IMR-90 (cell line): ENCODE measurements at regions not wholly inside any gene's neighbourhood (a gene's known extent, or its start where the extent isn't known, plus 50 kb on each side); places are given as distances from the start of the nearest gene placed in this dataset.

ENCODE experiments used
- POLR2A ChIP-seq: IDR thresholded peaks from 2 replicates; pipeline ENCODE4 v1.6.1; 2012; ENCODE audit warnings: mild to moderate bottlenecking, low read depth, low read length
- TF ChIP-seq, protein P1 (sequence below): conservative IDR thresholded peaks from 2 replicates; pipeline ENCODE4 v1.5.1; 2012; ENCODE audit warnings: mild to moderate bottlenecking, low read depth, low read length, improper control_type of control experiment

GRCh38 chr9:78566521-78566920, 269.6 kb downstream of the PSAT1 start:
- TF ChIP-seq POLR2A, result no peak
- TF ChIP-seq, protein P1, sequence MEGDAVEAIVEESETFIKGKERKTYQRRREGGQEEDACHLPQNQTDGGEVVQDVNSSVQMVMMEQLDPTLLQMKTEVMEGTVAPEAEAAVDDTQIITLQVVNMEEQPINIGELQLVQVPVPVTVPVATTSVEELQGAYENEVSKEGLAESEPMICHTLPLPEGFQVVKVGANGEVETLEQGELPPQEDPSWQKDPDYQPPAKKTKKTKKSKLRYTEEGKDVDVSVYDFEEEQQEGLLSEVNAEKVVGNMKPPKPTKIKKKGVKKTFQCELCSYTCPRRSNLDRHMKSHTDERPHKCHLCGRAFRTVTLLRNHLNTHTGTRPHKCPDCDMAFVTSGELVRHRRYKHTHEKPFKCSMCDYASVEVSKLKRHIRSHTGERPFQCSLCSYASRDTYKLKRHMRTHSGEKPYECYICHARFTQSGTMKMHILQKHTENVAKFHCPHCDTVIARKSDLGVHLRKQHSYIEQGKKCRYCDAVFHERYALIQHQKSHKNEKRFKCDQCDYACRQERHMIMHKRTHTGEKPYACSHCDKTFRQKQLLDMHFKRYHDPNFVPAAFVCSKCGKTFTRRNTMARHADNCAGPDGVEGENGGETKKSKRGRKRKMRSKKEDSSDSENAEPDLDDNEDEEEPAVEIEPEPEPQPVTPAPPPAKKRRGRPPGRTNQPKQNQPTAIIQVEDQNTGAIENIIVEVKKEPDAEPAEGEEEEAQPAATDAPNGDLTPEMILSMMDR, result no peak
